Endothelial cell of umbilical vein (primary cell): ENCODE measurements at regions not wholly inside any gene's neighbourhood (a gene's known extent, or its start where the extent isn't known, plus 50 kb on each side); places are given as distances from the start of the nearest gene placed in this dataset.

Experiments
- BruUV-seq: library from RNA; stranded (reverse); fragments of 400-500 nt; replicated peaks from 2 replicates; lab custom pipeline; 2021; lab: Mats Ljungman, UMichigan
- CTCF ChIA-PET: fragments of 300-600, 350-600 bp; sonication (Branson Sonifier 250); formaldehyde crosslinking; loops from one replicate; lab custom pipeline; 2021; ENCODE audit warnings: antibody characterized with exemption, inconsistent platforms; lab: Charles Lee
- POLR2A ChIA-PET: fragments of 300-600, 350-600 bp; sonication (Branson Sonifier 250); formaldehyde crosslinking; loops from one replicate; lab custom pipeline; 2021; ENCODE audit warnings: antibody characterized with exemption, inconsistent platforms; lab: Charles Lee
- DNase-seq: peaks from one replicate; pipeline ENCODE4 v3.0.0-alpha.2; 2011; ENCODE audit warnings: low read depth, low spot score
- FAIRE-seq: peaks from 2 replicates; lab custom pipeline; 2011; peaks lifted over from hg19 to GRCh38; lab: Jason Lieb, UNC
- H2AFZ ChIP-seq: 2 replicates; pipeline ENCODE4 v1.6.0; 2012; ENCODE audit warnings: low read depth, low read length, control low read depth, inconsistent platforms
- H3K27ac ChIP-seq: 2 replicates; pipeline ENCODE4 v1.5.1; 2011; ENCODE audit warnings: low read depth, mild to moderate bottlenecking, control low read depth, low read length, moderate library complexity; ENCODE audit not compliant: insufficient read depth
- H3K27me3 ChIP-seq, 2 experiments: 2 replicates each; pipeline versions ENCODE4 v1.6.0 to v1.6.1; 2011; ENCODE audit warnings: low read length in 2 of 2, mixed read lengths in 1 of 2; ENCODE audit not compliant: control insufficient read depth in 2 of 2, insufficient read depth in 2 of 2
- H3K36me3 ChIP-seq, 2 experiments: 2 replicates in 1 of 2; 3 replicates in 1 of 2; pipeline ENCODE4 v1.5.1; 2011; ENCODE audit warnings: low read length in 2 of 2, mild to moderate bottlenecking in 1 of 2, moderate library complexity in 1 of 2; ENCODE audit not compliant: control insufficient read depth in 2 of 2, insufficient read depth in 2 of 2; ENCODE audit errors: extremely low read depth in 1 of 2
- H3K4me1 ChIP-seq: 3 replicates; pipeline ENCODE4 v1.5.1; 2011; ENCODE audit warnings: mild to moderate bottlenecking, low read length; ENCODE audit not compliant: control insufficient read depth, insufficient read depth; ENCODE audit errors: extremely low read depth
- H3K4me2 ChIP-seq: 2 replicates; pipeline ENCODE4 v1.6.1; 2011; ENCODE audit warnings: low read length, control low read depth, mixed read lengths; ENCODE audit not compliant: insufficient read depth
- H3K4me3 ChIP-seq, 3 experiments: fragments of 200-600 bp in 1 of 3; sonication (generic), shearing (Covaris generic) in 1 of 3; replicated peaks in 1 of 3; 2 replicates each; pipeline ENCODE4 v1.5.1; 2011 to 2016; ENCODE audit warnings: control low read depth in 3 of 3, low read length in 3 of 3, mild to moderate bottlenecking in 2 of 3, inconsistent platforms in 1 of 3, low read depth in 1 of 3, moderate library complexity in 1 of 3; ENCODE audit not compliant: insufficient read depth in 1 of 3
- H3K79me2 ChIP-seq: 2 replicates; pipeline ENCODE4 v1.6.0; 2012; ENCODE audit warnings: low read length, inconsistent platforms; ENCODE audit not compliant: control insufficient read depth, insufficient read depth
- H3K9ac ChIP-seq: replicated peaks from 2 replicates; pipeline ENCODE3; 2011; ENCODE audit warnings: low read length, control low read depth; ENCODE audit not compliant: insufficient read depth; ENCODE audit errors: extremely low read depth
- H3K9me1 ChIP-seq: replicated peaks from 3 replicates; pipeline ENCODE4 v1.6.0; 2011; ENCODE audit warnings: mild to moderate bottlenecking, low read length; ENCODE audit not compliant: control insufficient read depth, insufficient read depth; ENCODE audit errors: extremely low read depth
- H3K9me3 ChIP-seq: replicated peaks from 2 replicates; pipeline ENCODE4 v1.5.1; 2012; ENCODE audit warnings: low read length, inconsistent platforms; ENCODE audit not compliant: control insufficient read depth, insufficient read depth
- H4K20me1 ChIP-seq: replicated peaks from 2 replicates; pipeline ENCODE3; 2011; ENCODE audit warnings: mild to moderate bottlenecking, low read length; ENCODE audit not compliant: control insufficient read depth, insufficient read depth; ENCODE audit errors: extremely low read depth
- EZH2 ChIP-seq: IDR thresholded peaks from 2 replicates; pipeline ENCODE4 v1.6.1; 2012; ENCODE audit warnings: borderline replicate concordance, low read depth, mild to moderate bottlenecking, moderate library complexity, low read length, inconsistent platforms; ENCODE audit not compliant: severe bottlenecking
- FOS ChIP-seq: IDR thresholded peaks from 2 replicates; pipeline ENCODE4 v1.6.1; 2011; ENCODE audit warnings: mild to moderate bottlenecking, low read length, moderate library complexity, borderline replicate concordance; ENCODE audit not compliant: insufficient read depth
- GATA2 ChIP-seq: IDR thresholded peaks from 2 replicates; pipeline ENCODE4 v1.7.0; 2011; ENCODE audit warnings: low read depth, mild to moderate bottlenecking, moderate library complexity, mixed read lengths, low read length; ENCODE audit not compliant: insufficient read length, insufficient read depth
- JUN ChIP-seq: IDR thresholded peaks from 2 replicates; pipeline ENCODE4 v1.6.1; 2011; ENCODE audit warnings: borderline replicate concordance, low read depth; ENCODE audit not compliant: insufficient read length, insufficient read depth
- MYC ChIP-seq: IDR thresholded peaks from one replicate; pipeline ENCODE4 v1.6.1; 2011; ENCODE audit warnings: mild to moderate bottlenecking, low read depth, low read length
- POLR2A ChIP-seq: IDR thresholded peaks from 2 replicates; pipeline ENCODE4 v1.6.1; 2012; ENCODE audit warnings: low read depth, mild to moderate bottlenecking, control low read depth, low read length
- POLR2AphosphoS5 ChIP-seq: IDR thresholded peaks from 2 replicates; pipeline ENCODE4 v1.6.1; 2012; ENCODE audit warnings: low read depth, mild to moderate bottlenecking, control low read depth, low read length, moderate library complexity; ENCODE audit not compliant: insufficient read depth
- dilution Hi-C: fragments of 300-500 bp; cut with MboI; formaldehyde crosslinking; loops from one replicate; pipeline ENCODE4 v1.15.0; 2019; ENCODE audit warnings: low sequenced_read_pairs; ENCODE audit not compliant: extremely low pct_ligation_motif_present
- intact Hi-C: fragments of 100-400 bp; cut with micrococcal nuclease; formaldehyde crosslinking; loops from one replicate; pipeline ENCODE4 v1.10.0; 2022
- TF ChIP-seq, protein P1 (sequence below), 2 donors: IDR thresholded peaks; 1 replicate in 1 of 2; 2 replicates in 1 of 2; pipeline ENCODE4 v1.5.1; 2011; ENCODE audit warnings: low read length in 2 of 2, mild to moderate bottlenecking in 2 of 2, moderate library complexity in 2 of 2, control low read depth in 1 of 2, inconsistent platforms in 1 of 2, low read depth in 1 of 2; ENCODE audit not compliant: insufficient read depth in 1 of 2; ENCODE audit errors: extremely low read depth in 1 of 2
- TF ChIP-seq, protein P2 (sequence below): IDR thresholded peaks from 2 replicates; pipeline ENCODE4 v1.6.1; 2011; ENCODE audit not compliant: insufficient read depth, insufficient read length

- no peaks in the 10 kb centered on the region for H3K4me1 ChIP-seq
- dilution Hi-C loops = no loop called here
These were observed 452.6 kb upstream of the RGS17 start for GRCh38 chr6:153583685-153584084.

More at GRCh38 chr6:153583685-153584084, 452.6 kb upstream of the RGS17 start:
- TF ChIP-seq POLR2A (no peak), GATA2 (no peak), MYC (no peak), JUN (no peak), POLR2AphosphoS5 (no peak), FOS (no peak), EZH2 (no peak)
- TF ChIP-seq, protein P1, sequence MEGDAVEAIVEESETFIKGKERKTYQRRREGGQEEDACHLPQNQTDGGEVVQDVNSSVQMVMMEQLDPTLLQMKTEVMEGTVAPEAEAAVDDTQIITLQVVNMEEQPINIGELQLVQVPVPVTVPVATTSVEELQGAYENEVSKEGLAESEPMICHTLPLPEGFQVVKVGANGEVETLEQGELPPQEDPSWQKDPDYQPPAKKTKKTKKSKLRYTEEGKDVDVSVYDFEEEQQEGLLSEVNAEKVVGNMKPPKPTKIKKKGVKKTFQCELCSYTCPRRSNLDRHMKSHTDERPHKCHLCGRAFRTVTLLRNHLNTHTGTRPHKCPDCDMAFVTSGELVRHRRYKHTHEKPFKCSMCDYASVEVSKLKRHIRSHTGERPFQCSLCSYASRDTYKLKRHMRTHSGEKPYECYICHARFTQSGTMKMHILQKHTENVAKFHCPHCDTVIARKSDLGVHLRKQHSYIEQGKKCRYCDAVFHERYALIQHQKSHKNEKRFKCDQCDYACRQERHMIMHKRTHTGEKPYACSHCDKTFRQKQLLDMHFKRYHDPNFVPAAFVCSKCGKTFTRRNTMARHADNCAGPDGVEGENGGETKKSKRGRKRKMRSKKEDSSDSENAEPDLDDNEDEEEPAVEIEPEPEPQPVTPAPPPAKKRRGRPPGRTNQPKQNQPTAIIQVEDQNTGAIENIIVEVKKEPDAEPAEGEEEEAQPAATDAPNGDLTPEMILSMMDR (IDR thresholded peaks at IDR 0.05; ENCODE audit: extremely low read depth in 1 of 2, insufficient read depth in 1 of 2, low read depth in 1 of 2, low read length in 2 of 2) = no peak
- TF ChIP-seq, protein P2, sequence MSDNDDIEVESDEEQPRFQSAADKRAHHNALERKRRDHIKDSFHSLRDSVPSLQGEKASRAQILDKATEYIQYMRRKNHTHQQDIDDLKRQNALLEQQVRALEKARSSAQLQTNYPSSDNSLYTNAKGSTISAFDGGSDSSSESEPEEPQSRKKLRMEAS = no peak
- H3K9me1 ChIP-seq = no peaks in the 10 kb centered on the region
- no peak overlapping the region for H3K9ac ChIP-seq
- POLR2A ChIA-PET = no interaction called here
- CTCF ChIA-PET = no interaction called here
- FAIRE-seq = no peak
- no peaks in the 10 kb centered on the region for H3K79me2 ChIP-seq
- H2AFZ ChIP-seq = no peak overlapping the region
- H4K20me1 ChIP-seq = no peaks in the 10 kb centered on the region
- no peaks in the 10 kb centered on the region for H3K36me3 ChIP-seq
- no peak overlapping the region for H3K4me2 ChIP-seq
- no TSS peak for BruUV-seq
- H3K9me3 ChIP-seq = peaks cover 3% of the 10 kb centered on the region
- intact Hi-C loops = no loop called here
- no peak overlapping the region for H3K27ac ChIP-seq
- DNase-seq = no peak
- no peaks in the 10 kb centered on the region for H3K27me3 ChIP-seq
- no peak overlapping the region for H3K4me3 ChIP-seq
